GM12892 (cell line): ENCODE measurements at regions not wholly inside any gene's neighbourhood (a gene's known extent, or its start where the extent isn't known, plus 50 kb on each side); places are given as distances from the start of the nearest gene placed in this dataset.
"Not testable (repeated sequence)": the region's sequence is repeated elsewhere in the genome, so short reads cannot be mapped to it uniquely, and the experiment has no call there.

Experiments used
- DNase-seq: peaks from one replicate; pipeline ENCODE4 v3.0.0; 2011; ENCODE audit not compliant: insufficient read length
- FAIRE-seq: peaks from 2 replicates; lab custom pipeline; 2011; peaks lifted over from hg19 to GRCh38; lab: Jason Lieb, UNC
- POLR2A ChIP-seq: IDR thresholded peaks from 2 replicates; pipeline ENCODE4 v1.6.1; 2011; ENCODE audit warnings: low read depth, low read length, control low read depth
- POLR2AphosphoS5 ChIP-seq: IDR thresholded peaks from 2 replicates; pipeline ENCODE4 v1.6.1; 2011; ENCODE audit warnings: low read depth, low read length, control low read depth
- TAF1 ChIP-seq: IDR thresholded peaks from 2 replicates; pipeline ENCODE4 v1.6.1; 2011; ENCODE audit warnings: low read depth, mild to moderate bottlenecking, control low read depth, low read length, borderline replicate concordance

DNA sequence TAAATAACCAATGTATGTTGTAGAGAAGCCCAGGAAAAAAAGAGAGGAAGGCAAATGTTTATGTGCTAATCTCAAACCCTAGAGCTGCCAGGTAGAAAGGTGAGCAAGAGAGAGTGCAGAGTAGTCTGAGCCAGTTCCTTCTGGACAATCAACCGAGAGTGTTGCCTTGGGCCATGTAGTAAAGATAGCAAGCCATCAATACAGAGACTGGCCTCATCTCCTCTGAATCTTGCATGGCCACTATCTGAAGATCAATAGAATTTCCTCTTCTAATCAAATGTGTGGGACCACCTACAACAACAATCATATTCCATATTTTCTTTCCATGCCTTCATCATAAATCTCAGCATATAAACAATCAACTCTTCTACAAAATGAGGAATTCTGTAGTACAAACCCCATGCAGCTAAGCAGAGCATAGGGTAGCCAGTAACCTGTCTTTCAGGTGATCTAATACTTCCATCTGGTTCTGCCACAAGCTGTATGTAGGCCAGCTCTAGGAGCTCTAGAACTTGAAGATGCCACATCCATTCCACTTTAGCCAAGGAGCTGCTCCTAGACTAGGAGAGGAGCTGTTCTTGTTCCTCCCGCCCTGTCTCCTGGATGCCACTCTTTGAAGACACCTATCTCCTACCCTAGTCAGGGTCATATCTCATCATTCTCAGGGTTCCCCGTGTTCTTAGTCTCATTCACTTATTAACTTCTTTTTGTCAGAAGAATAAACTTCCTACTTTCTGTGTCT lies 75.8 kb upstream of the SLC38A4 start:
- no peak for FAIRE-seq
- no peak for DNase-seq
- no peak for TF ChIP-seq TAF1
- no peak for TF ChIP-seq POLR2AphosphoS5
- TF ChIP-seq POLR2A, result no peak

DNA sequence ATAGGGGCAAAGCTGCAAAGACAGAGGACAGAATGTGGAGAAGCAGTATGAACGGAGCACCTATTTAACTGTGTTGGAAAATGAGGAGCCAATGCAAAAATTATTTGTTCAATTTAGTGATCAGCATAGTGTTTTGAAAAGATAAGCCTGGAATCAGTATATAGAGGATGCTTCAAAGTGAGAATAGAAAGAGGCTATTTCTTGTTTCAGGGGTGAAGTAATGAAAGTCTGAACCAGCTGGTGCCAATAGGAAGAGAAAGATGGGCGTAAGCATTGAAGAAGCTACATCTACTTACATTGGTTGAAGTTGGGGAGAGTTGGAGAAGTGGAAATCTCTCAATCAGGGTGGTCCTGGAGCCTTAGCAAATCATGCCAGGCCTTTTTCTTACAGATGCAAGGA lies 77.3 kb upstream of the SLC38A4 start:
- DNase-seq (no peak), FAIRE-seq (no peak)
- TF ChIP-seq POLR2AphosphoS5 (no peak), POLR2A (no peak), TAF1 (no peak)

DNA sequence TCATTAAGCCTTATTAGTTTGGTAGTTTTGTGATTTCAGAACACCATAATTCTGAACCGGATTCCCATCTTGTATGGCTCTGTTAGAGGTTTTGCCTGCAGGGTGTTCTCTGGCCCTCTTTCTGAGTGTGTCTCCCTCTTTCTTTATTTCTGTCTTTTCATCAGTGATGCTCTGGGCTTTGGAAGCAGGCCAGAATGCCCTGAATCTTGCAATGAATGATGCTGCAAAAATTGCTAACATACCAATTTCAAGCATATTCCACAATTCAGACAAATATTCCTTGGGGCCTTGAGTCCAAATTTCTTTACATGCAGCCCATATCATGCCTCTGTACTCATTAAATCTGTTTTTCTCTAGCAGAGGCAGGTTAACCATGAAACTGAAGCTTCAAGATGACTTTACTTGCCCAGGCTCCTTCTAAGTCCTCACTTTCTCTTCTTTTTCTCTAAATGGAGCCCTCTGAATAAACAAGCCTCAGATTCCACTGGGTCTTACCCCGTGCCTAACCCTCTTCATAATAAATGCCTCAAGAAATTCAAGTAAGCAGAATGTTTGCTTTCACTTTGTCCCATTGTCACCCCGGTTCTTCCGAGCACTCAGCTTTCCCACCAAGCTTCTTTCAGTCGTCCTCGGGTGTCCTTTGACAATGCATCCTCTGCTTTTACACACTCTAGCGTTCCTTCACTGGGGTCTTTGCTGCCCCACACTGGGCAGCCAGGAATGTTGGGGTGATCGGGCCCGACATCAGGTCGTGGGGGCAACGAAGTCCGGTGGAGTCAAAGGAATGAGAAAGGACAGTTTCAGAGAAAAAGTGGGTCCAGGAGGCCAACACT lies 78.8 kb upstream of the SLC38A4 start:
- DNase-seq, result no peak
- TF ChIP-seq POLR2A (no peak), POLR2AphosphoS5 (no peak), TAF1 (no peak)
- no peak for FAIRE-seq

DNA sequence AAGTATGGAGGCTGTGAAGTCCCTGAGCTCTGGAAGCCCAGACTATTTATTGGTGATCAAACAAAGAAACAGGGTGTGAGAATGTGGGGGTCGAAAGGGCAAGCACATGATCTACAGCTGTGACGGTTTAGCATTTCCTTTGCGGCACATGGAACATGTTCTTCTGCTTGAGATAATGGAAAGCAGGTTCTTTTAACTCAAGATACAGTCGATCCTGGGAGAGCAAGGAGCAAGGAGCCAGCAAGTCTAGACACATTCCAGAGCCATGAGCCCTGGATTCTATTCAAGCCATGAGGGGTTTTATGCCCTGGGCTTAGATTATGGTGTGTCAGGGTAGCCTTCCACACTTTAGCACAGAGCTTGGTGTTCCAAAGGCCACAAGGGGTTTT lies 79.4 kb upstream of the SLC38A4 start:
- FAIRE-seq, DNase-seq: not testable (repeated sequence)

DNA sequence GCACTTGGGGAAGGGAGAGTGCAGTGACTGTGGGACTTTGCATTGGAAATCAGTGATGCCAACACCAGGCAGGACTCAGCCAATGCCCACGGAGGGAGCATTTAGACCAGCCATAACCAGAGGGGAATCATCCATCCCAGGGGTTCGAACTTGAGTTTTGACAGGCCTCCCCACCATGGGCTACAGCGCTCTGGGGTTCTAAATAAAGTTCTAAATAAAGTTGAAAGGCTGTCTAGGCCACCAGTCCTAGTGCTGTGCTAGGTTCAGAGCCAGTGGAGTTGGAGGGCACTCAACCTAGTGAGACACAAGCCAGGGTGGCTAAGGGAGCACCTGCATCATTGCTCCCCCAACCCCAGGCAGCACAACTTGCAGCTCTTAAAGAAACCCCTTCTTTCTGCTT lies 82.0 kb upstream of the SLC38A4 start:
- no peak for DNase-seq
- no peak for FAIRE-seq
- TF ChIP-seq POLR2AphosphoS5, result no peak
- no peak for TF ChIP-seq TAF1
- no peak for TF ChIP-seq POLR2A

DNA sequence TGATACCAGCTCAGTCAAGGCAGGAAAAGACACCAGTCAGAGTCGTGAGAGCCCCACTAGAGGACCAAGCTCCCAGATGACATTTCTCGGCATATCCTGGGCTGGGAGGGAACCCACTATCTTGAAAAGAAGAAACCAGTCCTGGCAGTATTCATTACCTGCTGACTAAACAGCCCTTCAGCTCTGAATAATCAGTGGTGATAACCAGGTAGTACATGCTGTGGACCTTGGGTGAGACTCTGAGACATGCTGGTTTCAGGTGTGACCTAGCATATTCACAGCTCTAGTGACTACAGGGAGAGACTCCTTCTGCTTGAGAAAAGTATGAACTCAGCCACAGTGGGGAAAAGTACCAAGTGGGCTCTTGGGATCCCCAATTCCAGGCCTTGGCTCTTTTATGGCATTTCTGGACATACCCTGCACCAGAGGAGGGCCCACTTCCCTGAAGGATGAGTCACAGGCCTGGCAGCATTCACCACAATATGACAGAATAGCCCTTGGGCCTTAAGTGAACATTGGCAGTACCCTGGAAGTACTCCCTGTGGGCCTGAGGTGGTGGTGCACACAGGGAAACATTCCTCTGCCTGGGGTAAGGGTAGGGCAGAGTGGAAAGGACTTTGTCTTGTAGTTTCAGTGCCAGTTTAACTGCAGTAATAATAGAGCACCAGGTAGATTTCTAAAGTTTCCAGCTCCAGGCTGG lies 82.6 kb upstream of the SLC38A4 start:
- peak; percentile 54 for FAIRE-seq
- no peak for TF ChIP-seq POLR2AphosphoS5
- no peak for TF ChIP-seq TAF1
- TF ChIP-seq POLR2A, result no peak
- DNase-seq, result no peak

DNA sequence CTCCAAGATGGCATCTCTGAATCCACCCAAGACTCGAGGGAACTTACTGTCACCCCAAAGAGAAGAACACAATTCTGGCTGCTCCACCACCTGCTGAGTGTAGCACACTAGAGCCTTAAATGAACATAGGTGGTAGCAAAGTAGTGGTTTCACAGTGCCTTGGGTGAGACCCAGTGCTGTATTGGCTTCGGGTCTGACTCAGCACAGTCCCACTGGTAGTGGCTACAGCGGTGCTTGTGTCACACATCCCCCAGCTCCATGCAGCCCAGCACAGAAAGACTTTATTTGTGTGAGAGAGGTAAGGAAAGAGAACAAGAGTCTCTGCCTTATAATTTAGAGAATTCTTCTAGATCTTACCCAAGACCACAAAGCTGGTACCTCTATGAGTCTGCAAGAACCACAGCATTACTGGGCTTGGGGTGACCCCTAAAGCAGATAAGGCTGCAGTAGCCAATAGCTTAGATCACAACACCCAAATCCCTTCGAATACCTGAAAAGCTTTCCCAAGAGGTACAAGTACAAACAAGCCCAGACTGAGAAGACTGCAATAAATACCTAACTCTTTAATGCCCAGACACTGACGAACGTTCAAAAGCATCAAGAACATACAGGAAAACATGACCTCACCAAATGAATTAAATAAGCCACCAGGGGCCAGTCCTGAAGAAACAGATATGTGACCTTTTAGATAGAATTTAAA lies 83.3 kb upstream of the SLC38A4 start:
- TF ChIP-seq TAF1 (no peak), POLR2AphosphoS5 (no peak), POLR2A (no peak)
- FAIRE-seq (no peak), DNase-seq (no peak)

DNA sequence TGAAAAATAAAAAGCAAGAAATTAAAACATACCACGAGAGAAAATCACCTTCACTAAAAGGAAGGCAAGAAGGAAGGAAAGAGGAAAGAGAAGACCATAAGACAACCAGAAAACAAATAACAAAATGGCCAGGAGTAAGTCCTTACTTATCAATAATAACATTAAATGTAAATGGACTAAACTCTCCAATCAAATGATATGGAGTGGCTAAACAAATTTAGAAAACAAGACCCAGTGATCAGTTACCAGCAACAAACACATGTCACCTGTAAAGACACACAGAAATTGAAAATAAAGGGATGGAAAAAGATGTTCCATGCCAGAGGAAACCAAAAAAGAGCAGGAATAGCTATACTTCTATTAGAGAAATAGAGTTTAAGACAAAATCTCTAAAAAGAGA lies 85.0 kb upstream of the SLC38A4 start:
- FAIRE-seq, result no peak

DNA sequence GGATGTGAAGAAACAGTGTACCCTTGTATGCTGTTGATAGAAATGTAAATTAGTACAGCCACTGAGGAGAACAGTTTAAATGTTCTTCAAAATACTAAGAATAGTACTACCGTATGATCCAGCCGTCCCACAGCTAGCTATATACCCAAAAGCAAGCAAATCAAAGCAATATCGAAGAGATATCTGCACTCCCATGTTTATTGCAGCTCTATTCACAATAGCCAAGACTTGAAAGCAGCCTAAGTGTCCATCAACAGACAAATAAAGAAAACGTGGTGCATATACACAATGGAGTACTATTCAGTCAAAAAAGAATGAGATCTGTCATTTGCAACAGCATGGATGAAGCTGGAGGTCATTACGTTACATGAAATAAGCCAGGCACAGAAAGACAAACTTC lies 88.5 kb upstream of the SLC38A4 start:
- FAIRE-seq, result no peak
- no peak for TF ChIP-seq POLR2AphosphoS5
- no peak for TF ChIP-seq TAF1
- TF ChIP-seq POLR2A, result no peak
- no peak for DNase-seq

More for the DNA sequence above, 85.0 kb upstream of the SLC38A4 start:
- TF ChIP-seq POLR2AphosphoS5, result no peak
- TF ChIP-seq POLR2A, result no peak
- no peak for TF ChIP-seq TAF1
- no peak for DNase-seq

DNA sequence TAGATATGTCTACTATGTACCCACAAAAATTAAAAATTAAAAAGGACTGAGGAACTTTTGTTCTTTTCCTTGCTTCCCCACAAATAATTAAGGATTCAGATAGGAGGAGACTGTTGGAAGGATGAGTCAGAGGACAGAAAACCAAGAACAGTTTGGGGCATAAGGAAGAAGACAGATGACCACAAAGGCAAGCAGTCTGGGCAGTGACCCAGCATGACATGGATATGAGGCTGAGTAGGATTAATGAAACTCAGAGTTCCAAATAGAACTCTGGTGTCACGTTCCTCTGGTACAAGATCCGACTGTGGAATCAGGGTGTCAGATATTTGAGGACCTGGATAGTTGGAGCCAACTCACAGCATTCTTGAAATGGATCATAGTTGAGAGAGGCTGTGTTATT lies 89.3 kb upstream of the SLC38A4 start:
- no peak for DNase-seq
- no peak for TF ChIP-seq POLR2AphosphoS5
- no peak for TF ChIP-seq TAF1
- TF ChIP-seq POLR2A, result no peak
- FAIRE-seq, result no peak

DNA sequence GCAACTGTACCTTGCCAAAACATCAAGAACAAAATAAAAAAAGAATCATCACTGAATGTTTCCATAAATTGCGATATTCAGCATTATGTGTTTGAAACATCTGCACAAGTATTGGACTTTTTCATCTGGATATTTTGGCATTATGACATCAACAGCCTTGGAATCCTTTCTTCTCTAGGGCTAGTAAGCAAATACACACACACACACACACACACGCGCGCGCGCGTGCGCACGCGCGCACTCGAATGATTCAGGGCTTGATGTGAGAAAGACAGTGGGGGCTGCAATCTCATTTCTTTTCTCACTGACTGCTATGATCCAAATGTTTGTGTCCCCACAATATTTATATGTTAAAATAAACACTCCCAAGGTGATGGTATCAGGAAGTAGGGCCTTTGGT lies 90.0 kb upstream of the SLC38A4 start:
- FAIRE-seq, result no peak
- DNase-seq, result no peak

More for the DNA sequence above, 90.0 kb upstream of the SLC38A4 start:
- TF ChIP-seq POLR2AphosphoS5 (no peak), TAF1 (no peak), POLR2A (no peak)
